ENCODE measurements at regions not wholly inside any gene's neighbourhood (a gene's known extent, or its start where the extent isn't known, plus 50 kb on each side); places are given as distances from the start of the nearest gene placed in this dataset.
"Not testable (repeated sequence)": the region's sequence is repeated elsewhere in the genome, so short reads cannot be mapped to it uniquely, and the experiment has no call there.

DNA sequence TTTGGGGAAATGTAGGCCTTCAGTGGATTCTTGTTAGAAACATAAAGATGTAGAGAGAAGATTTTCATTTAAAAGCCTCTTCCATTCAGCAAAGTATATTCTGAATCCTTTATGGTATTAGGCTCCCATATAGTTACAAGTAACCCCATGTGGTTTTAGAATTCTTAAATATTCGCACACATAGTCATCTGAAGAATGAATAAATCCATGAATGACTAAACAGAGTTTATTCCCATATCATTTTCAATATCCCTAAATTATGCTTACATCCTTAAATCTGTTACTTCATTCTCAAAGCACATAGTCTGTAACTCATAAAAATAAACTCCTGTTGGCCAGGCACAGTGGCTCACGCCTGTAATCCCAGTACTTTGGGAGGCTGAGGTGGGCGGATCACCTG lies 962.1 kb downstream of the KCNJ18 start:
- no peak for DNase-seq

DNA sequence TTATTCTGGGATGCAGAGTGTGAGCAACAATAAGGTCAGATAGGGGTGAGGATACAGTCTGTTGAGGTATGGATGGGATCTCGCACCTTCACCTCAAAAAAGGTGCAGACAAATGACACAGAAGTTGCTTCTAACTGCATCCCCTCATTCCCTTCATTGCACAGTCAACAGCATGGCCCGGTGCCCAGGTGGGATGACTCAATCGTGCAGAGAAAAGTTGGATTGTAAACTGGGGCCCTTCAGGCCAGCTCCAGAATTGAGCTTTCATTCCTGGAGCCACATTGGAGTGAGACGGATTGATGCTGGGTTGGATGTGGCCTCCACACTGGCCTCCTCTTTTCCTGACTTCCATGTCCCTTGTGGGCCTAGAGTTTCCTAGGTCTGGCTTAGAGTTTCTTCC lies 977.4 kb downstream of the KCNJ18 start:
- DNase-seq, result no peak

DNA sequence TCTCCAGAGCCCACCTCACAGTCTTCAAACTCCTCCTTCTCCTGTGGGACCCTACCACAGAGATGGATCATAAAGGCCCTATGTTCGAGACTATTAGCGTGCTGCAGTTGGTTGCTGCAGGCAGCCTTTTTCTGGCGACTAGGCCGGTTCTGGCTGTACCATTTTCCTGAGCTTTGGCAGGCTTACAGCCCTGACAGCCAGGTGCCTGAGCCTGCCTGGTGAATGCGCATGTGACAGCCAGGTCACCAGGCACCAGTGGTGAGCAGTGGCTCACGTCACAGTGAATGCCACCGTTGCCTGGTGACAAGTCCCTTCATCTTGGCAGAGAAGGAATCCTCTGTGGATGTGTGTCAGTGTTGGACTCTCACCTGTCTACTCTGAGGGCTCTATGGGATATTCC lies 978.8 kb downstream of the KCNJ18 start:
- DNase-seq, result no peak

DNA sequence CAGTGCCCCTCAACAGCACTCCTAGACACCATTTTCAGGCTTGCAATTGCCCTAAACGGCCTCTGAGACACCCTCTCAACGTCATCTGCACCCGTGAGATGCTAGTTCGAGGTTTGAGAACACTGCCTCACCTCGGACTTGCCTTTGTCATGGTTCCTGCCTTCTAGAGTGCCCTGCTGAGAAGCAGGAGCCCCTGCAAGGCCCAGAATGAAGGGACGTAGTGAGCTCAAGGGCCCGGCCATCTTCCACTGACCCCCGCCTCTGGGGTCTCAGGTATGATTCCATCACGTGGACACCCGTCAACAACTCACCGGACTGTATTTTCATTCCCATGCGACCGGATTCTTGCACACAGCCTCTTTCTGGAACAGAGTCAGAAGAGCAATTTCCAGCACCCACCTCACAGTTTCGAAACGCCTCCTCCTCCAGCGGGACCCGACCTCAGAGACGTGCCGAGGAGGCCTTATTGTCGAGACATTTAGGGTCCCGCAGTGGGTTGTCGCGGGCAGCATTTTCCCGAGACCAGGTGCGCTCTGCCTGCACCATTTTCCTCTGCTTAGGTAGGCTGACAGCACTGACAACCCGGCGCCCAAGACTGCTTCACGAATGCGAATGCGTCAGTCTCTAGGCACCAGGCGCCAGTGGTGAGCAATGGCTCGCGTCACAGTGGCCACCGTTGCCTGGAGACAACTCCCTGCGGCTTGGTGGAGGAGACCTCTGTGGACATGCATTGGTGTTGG lies 999.9 kb downstream of the KCNJ18 start:
- DNase-seq, result no peak

DNA sequence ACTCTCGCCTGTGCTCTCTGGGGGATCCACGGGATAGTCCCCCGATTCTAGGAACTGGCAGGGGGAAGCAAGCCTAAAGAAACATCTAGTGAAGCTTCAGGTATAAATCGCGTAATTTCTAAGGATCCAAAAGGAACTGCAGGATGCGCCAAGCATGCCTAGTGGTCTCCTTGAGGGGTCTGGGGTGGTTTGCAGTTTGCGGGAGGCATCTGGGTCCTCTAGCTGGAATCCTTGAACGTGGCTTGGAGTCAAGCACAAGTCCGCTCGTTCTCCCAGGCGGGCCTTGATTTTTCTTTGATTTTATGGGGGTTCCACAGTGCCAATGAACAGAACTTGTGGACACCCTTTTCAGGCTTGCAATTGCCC lies 1000.5 kb downstream of the KCNJ18 start:
- no peak for DNase-seq

DNA sequence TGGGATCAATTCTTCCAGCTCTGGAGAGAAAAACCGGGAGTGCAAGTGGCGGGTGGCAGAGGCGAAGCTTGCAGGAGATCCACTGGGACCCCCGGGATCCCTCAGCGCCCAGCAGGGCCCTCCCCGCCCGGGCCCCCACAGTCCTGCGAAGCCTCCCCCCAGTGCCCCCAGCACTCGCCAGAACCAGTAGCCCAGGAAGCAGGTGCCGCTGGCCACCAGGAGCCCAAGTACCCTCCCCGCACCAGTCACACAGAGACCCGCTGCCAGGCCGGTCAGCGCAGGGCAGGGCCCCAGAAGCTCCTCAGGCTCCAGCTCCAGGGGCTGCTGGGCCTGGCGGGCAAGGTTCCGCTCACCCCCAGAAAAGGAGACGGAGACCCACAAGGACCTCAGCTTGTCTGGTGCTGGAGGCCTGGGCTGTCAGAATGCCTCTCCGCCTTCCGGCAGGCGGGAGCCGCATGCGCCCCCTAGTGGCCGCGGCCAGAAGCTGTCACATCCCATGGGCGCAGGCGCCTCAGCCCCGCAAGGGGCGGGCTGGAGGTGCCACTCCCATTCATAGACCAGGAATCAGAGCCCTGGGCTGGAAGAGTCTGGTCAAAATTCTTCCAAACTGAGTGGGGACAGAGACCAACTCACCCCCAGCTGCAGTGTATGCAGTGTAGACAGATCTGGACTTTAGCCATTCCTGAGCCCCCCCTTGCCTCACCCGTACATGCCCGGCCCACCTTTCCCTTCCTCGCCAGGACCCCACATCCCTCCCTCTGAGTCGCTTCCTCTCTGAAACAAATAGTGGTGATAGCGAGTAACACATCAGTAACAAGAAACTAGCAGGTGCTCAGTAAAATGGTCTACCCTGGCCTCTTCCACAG lies 1002.3 kb downstream of the KCNJ18 start:
- peak; percentile 18 for DNase-seq

DNA sequence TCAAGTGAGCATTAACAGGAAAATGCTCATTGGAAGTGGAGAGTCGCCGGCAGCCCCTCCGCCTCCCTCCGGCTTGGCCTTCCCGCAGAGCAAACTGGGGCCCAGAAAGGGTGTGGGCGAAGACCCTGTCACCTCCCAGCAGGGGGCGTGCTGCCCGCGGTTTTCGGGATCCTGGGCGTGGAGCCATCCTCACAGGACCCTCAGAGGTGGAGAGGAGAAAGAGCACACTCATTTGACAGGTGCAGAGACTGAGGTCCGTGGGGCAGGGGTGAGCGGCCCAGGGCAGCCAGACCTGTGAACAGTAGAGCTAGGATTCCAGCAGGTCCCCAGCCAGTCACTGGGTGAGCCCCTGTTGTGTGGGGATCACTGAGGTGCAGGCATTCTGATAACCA lies 1002.9 kb downstream of the KCNJ18 start:
- no peak for DNase-seq

DNA sequence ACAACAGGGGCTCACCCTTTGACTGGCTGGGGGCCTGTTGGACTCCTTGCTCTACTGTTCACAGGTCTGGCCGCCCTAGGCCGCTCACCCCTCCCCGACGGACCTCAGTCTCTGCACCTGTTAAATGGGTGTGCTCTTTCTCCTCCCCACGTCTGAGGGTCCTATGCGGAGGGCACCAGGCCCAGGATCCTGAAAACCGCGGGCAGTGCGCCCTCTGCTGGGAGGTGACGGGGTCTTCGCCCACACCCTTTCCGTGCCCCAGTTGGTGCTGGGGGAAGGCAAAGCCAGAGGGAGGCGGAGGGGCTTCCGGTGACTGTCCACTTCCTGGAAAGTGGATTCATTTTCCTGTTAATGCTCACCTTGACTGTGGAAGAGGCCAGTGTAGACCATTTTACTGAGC lies 1010.9 kb downstream of the KCNJ18 start:
- DNase-seq, result no peak

DNA sequence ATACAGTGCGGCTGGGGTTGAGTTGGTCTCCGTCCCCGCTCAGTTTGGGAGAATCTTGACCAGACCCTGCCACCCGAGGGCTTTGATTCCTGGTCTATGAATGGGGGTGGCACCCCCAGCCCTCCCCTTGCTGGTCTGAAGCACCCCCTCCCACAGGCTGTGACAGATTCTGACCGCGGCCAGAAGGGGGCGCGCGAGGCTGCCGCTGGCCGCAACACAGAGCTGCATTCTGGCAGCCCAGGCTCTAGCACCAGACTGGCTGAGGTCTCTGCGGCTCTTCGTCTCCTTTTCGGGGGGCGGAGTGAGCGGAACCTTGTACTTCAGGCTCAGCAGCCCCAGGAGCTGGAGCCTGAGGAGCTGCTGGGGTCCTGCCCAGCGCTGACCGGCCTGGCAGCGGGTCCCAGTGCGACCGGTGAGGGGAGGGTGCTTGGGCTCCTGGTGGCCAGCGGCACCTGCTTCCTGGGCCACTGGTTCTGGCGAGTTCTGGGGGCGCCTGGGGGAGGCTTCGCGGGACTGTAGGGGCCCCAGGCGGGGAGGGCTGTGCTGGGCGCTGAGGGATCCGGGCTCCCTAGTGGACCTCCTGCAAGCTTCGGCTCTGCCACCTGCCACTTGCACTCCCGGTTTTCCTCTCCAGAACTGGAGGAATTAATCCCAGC lies 1011.6 kb downstream of the KCNJ18 start:
- peak; percentile 14 for DNase-seq

DNA sequence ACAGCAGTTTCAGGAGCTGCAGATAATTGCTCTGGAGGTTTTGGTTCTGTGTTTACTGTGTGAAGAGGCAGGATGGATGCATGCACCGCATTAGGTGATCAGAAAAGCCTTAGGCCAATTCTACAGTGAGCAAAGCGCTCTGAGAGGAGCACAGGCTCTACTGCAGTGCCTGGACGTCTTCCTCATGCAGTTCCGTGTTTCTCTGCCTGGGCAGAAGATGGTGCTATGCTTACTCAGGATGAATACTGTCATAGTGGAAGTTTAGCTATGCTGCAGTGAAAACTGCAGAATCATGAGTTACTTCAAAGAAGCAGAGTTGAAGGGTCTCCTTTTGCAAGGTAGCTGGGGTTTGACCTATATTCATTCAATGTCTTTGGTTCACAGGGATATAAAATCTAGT lies 1012.4 kb downstream of the KCNJ18 start:
- no peak for DNase-seq

DNA sequence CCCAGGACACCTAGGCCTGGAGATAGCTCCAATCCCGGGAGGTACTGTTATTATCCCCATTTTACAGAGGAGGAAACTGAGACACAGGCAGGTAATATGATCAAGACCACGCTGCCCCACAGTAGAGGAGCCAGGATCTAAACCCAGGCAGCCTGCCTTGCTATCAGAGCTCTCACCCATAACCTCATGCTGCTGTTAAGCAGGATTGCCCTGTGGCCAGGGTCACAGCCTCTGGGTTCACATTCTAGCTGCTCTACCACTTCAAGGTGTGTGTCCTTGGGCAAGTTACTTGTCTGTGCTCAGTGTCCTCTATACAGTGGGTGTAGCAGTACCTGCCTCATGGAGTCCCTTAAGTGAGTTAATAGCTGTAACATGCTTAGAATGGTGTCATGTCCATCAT lies 1015.3 kb downstream of the KCNJ18 start:
- DNase-seq, result no peak

DNA sequence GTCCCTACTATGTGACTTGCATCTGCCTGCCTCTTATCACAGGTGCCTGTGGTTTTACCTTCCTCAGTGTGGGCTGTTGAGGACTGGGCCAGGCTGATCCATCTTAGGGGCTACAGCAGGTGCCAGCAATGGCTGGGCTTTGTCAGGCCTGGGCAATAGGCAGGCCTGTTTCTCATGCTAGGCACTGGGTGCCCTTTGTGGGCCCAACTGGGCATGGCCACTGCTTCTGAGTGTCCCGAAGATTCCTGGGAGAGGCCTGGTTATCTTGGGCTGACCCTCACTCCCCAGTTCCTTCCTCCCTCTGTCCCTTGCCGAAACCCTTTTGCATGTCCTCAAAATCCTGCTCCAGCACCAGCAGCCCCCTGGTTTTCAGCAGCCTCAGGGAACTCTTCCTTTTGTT lies 1024.9 kb downstream of the KCNJ18 start:
- no peak for DNase-seq

DNA sequence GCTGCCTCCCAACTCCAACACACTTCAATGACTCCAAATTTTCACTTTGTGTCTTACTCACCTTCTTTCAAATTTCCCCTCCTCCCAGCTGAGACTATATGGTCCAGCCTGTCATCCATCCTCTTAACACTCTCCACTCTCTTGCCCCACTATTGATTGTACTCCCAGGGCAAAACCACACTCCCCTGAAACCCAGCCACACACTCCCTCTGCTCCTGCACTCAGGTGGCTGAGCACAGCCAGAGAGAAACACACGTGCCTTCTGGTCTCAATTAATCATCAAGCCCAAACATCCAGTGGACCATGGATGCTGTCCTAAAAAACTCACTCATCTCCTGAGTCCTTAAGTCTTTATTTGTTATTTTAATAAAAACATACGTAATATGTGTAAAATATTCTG lies 1026.4 kb downstream of the KCNJ18 start:
- DNase-seq, result no peak

DNA sequence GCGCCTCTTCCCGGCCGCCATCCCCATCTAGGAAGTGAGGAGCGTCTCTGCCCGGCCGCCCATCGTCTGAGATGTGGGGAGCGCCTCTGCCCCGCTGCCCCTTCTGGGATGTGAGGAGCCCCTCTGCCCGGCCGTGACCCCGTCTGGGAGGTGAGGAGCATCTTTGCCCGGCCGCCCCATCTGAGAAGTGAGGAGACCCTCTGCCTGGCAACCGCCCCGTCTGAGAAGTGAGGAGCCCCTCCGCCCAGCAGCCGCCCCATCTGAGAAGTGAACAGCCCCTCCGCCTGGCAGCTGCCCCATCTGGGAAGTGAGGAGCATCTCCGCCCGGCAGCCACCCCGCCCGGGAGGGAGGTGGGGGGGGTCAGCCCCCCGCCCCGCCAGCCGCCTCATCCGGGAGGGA lies 1048.7 kb downstream of the KCNJ18 start:
- DNase-seq, result not testable (repeated sequence)

All from NCI-H1694 treated with DMSO at 0.1 percent for 48 hours (cell line).